ENCODE measurements at regions not wholly inside any gene's neighbourhood (a gene's known extent, or its start where the extent isn't known, plus 50 kb on each side); places are given as distances from the start of the nearest gene placed in this dataset.

DNA sequence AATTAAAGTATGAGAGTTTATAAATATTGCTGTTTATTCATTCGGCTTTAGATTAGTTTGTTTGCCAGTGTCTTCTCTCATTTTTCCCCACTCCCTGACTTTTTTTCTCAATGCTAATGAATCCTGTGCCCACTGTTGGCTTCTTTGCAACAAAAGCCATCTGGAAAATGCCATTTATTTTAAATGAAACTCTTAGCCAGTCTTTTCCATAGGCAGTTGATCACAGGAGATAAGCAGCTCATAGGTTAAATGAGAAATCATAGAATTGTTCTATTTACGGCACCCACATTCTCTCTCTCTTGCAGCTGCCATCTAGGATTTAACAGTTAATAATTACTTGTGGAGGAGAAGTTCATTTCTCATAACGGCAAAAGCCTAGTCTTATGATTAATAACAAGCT, 249.3 kb upstream of the POM121L12 start:
- TF ChIP-seq, protein P1, sequence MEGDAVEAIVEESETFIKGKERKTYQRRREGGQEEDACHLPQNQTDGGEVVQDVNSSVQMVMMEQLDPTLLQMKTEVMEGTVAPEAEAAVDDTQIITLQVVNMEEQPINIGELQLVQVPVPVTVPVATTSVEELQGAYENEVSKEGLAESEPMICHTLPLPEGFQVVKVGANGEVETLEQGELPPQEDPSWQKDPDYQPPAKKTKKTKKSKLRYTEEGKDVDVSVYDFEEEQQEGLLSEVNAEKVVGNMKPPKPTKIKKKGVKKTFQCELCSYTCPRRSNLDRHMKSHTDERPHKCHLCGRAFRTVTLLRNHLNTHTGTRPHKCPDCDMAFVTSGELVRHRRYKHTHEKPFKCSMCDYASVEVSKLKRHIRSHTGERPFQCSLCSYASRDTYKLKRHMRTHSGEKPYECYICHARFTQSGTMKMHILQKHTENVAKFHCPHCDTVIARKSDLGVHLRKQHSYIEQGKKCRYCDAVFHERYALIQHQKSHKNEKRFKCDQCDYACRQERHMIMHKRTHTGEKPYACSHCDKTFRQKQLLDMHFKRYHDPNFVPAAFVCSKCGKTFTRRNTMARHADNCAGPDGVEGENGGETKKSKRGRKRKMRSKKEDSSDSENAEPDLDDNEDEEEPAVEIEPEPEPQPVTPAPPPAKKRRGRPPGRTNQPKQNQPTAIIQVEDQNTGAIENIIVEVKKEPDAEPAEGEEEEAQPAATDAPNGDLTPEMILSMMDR (IDR thresholded peaks at IDR 0.05; ENCODE audit: low read length): no peak
- TF ChIP-seq EZH2 (IDR thresholded peaks at IDR 0.05; ENCODE audit: borderline replicate concordance, low read length): no peak

All from OCI-LY1 (cell line).